H9 (cell line): ENCODE measurements at regions not wholly inside any gene's neighbourhood (a gene's known extent, or its start where the extent isn't known, plus 50 kb on each side); places are given as distances from the start of the nearest gene placed in this dataset.

Source experiments
- DNase-seq: peaks from one replicate; pipeline ENCODE4 v3.0.0-alpha.2; 2017
- H2AFZ ChIP-seq: one replicate; pipeline ENCODE4 v1.6.1; 2013; ENCODE audit warnings: mild to moderate bottlenecking, low read length, control low read depth, moderate library complexity
- H2AK5ac ChIP-seq: 2 replicates; pipeline ENCODE4 v1.6.1; 2013; ENCODE audit warnings: low read length, control low read depth, mixed read lengths; ENCODE audit not compliant: insufficient read length
- H2BK120ac ChIP-seq: one replicate; pipeline ENCODE4 v1.6.1; 2013; ENCODE audit warnings: low read depth, mild to moderate bottlenecking, low read length, control low read depth, inconsistent platforms; ENCODE audit not compliant: poor library complexity, severe bottlenecking
- H2BK12ac ChIP-seq: 2 replicates; pipeline ENCODE4 v1.6.1; 2013; ENCODE audit warnings: low read length, control low read depth, mixed read lengths, low read depth; ENCODE audit not compliant: insufficient read length
- H2BK15ac ChIP-seq: 2 replicates; pipeline ENCODE4 v1.6.1; 2013; ENCODE audit warnings: low read depth, low read length, control low read depth
- H2BK20ac ChIP-seq: one replicate; pipeline ENCODE4 v1.6.1; 2013; ENCODE audit warnings: low read depth, mild to moderate bottlenecking, low read length, control low read depth, inconsistent platforms; ENCODE audit not compliant: poor library complexity, severe bottlenecking
- H2BK5ac ChIP-seq: 2 replicates; pipeline ENCODE4 v1.6.1; 2013; ENCODE audit warnings: low read length, control low read depth, mixed read lengths; ENCODE audit not compliant: insufficient read length
- H3K14ac ChIP-seq: 2 replicates; pipeline ENCODE4 v1.6.1; 2013; ENCODE audit warnings: low read length, control low read depth; ENCODE audit not compliant: insufficient read depth
- H3K18ac ChIP-seq: 2 replicates; pipeline ENCODE4 v1.6.1; 2013; ENCODE audit warnings: low read depth, mild to moderate bottlenecking, mixed read lengths, low read length, control low read depth; ENCODE audit not compliant: insufficient read length
- H3K23ac ChIP-seq: 2 replicates; pipeline ENCODE4 v1.6.1; 2013; ENCODE audit warnings: low read length, control low read depth, mixed read lengths, low read depth; ENCODE audit not compliant: insufficient read length
- H3K23me2 ChIP-seq: 2 replicates; pipeline ENCODE4 v1.6.1; 2013; ENCODE audit warnings: low read depth, mild to moderate bottlenecking, mixed read lengths, low read length, control low read depth; ENCODE audit not compliant: insufficient read length, poor library complexity, severe bottlenecking
- H3K27ac ChIP-seq: 2 replicates; pipeline ENCODE4 v1.5.1; 2013; ENCODE audit warnings: low read length, control low read depth, mixed read lengths, low read depth; ENCODE audit not compliant: insufficient read length
- H3K27me3 ChIP-seq: 2 replicates; pipeline ENCODE4 v1.6.1; 2013; ENCODE audit warnings: low read length, control low read depth, inconsistent platforms; ENCODE audit not compliant: insufficient read depth
- H3K4ac ChIP-seq: 2 replicates; pipeline ENCODE4 v1.6.1; 2013; ENCODE audit warnings: low read depth, mild to moderate bottlenecking, control low read depth, inconsistent platforms, low read length, moderate library complexity
- H3K4me1 ChIP-seq: 2 replicates; pipeline ENCODE4 v1.6.1; 2013; ENCODE audit warnings: low read length, control low read depth, inconsistent platforms; ENCODE audit not compliant: insufficient read depth
- H3K4me2 ChIP-seq: 2 replicates; pipeline ENCODE4 v1.6.1; 2013; ENCODE audit warnings: low read length, control low read depth, mixed read lengths; ENCODE audit not compliant: insufficient read length, insufficient read depth
- H3K56ac ChIP-seq: 2 replicates; pipeline ENCODE4 v1.6.1; 2013; ENCODE audit warnings: low read depth, mild to moderate bottlenecking, mixed read lengths, low read length, control low read depth; ENCODE audit not compliant: insufficient read length
- H3K79me1 ChIP-seq: 2 replicates; pipeline ENCODE4 v1.6.1; 2013; ENCODE audit warnings: low read depth, mild to moderate bottlenecking, moderate library complexity, low read length, control low read depth, inconsistent platforms; ENCODE audit not compliant: insufficient read depth, poor library complexity, severe bottlenecking
- H3K79me2 ChIP-seq: 2 replicates; pipeline ENCODE4 v1.6.1; 2013; ENCODE audit warnings: low read length, control low read depth, inconsistent platforms; ENCODE audit not compliant: insufficient read depth
- H3K9ac ChIP-seq: 2 replicates; pipeline ENCODE4 v1.6.1; 2013; ENCODE audit warnings: low read length, control low read depth, mixed read lengths; ENCODE audit not compliant: insufficient read length; ENCODE audit errors: extremely low read depth
- H3K9me3 ChIP-seq: one replicate; pipeline ENCODE4 v1.6.1; 2013; ENCODE audit warnings: low read depth, low read length, inconsistent platforms; ENCODE audit not compliant: control insufficient read depth
- H3T11ph ChIP-seq: one replicate; pipeline ENCODE4 v1.6.1; 2013; ENCODE audit warnings: mild to moderate bottlenecking, low read length, control low read depth, inconsistent platforms
- H4K20me1 ChIP-seq: one replicate; pipeline ENCODE4 v1.6.1; 2013; ENCODE audit not compliant: control insufficient read depth, insufficient read length, insufficient read depth
- H4K5ac ChIP-seq: 2 replicates; pipeline ENCODE4 v1.6.1; 2013; ENCODE audit warnings: low read depth, mild to moderate bottlenecking, mixed read lengths, low read length, control low read depth; ENCODE audit not compliant: insufficient read length
- H4K8ac ChIP-seq: replicated peaks from 2 replicates; pipeline ENCODE4 v1.6.1; 2013; ENCODE audit warnings: low read length, control low read depth, mixed read lengths, low read depth; ENCODE audit not compliant: insufficient read length
- H4K91ac ChIP-seq: 2 replicates; pipeline ENCODE4 v1.6.1; 2013; ENCODE audit warnings: low read depth, mild to moderate bottlenecking, moderate library complexity, mixed read lengths, low read length, control low read depth; ENCODE audit not compliant: insufficient read length
- H3K27ac Mint-ChIP-seq, 3 experiments: 2 replicates in 2 of 3; 3 replicates in 1 of 3; pipeline ENCODE4 v1.8.0; 2020 to 2021; ENCODE audit warnings: mixed read lengths in 3 of 3, mild to moderate bottlenecking in 1 of 3, moderate library complexity in 1 of 3
- H3K27me3 Mint-ChIP-seq: 2 replicates; pipeline ENCODE4 v1.8.0; 2021; ENCODE audit warnings: low read depth, mild to moderate bottlenecking, moderate library complexity, mixed read lengths
- H3K36me3 Mint-ChIP-seq, 3 experiments: 2 replicates in 2 of 3; 3 replicates in 1 of 3; pipeline ENCODE4 v1.8.0; 2020 to 2021; ENCODE audit warnings: low read depth in 3 of 3, mixed read lengths in 3 of 3; ENCODE audit not compliant: insufficient read depth in 1 of 3
- H3K4me1 Mint-ChIP-seq, 2 experiments: 2 replicates each; pipeline ENCODE4 v1.8.0; 2020; ENCODE audit warnings: mixed read lengths in 2 of 2
- H3K4me3 Mint-ChIP-seq, 2 experiments: 2 replicates in 1 of 2; 3 replicates in 1 of 2; pipeline ENCODE4 v1.8.0; 2020 to 2021; ENCODE audit warnings: mild to moderate bottlenecking in 2 of 2, mixed read lengths in 2 of 2, moderate library complexity in 1 of 2
- H3K9me3 Mint-ChIP-seq, 2 experiments: 2 replicates in 1 of 2; 3 replicates in 1 of 2; pipeline ENCODE4 v1.8.0; 2020; ENCODE audit warnings: mild to moderate bottlenecking in 2 of 2, mixed read lengths in 2 of 2, moderate library complexity in 1 of 2
- CTCF ChIP-seq: fragments of 200-600 bp; sonication (generic); conservative IDR thresholded peaks from 3 replicates; pipeline ENCODE4 v1.8.0; 2021; ENCODE audit warnings: antibody characterized with exemption, mild to moderate bottlenecking
- WGBS: extraction: QIAGEN DNeasy Blood & Tissue Kit; methylation state at CpG from one replicate; pipeline ENCODE4 v1.1.7; 2013; ENCODE audit warnings: missing lambda C conversion rate, low lambda C conversion rate, mixed read lengths; ENCODE audit not compliant: insufficient read length; ENCODE audit errors: extremely low coverage; 5-methylcytosine and 5-hydroxymethylcytosine counted together

- Mint-ChIP-seq H3K27ac (peak overlapping the region in 2 of 3 experiments; percentile 18 to 29; a peak in 2 of 7 replicates), H3K9me3 (no peaks in the 10 kb centered on the region), H3K4me3 (no peak overlapping the region), H3K27me3 (no peaks in the 10 kb centered on the region), H3K36me3 (no peaks in the 10 kb centered on the region), H3K4me1 (peaks cover 9 to 10% of the 10 kb centered on the region in 2 experiments)
- H3K79me2 ChIP-seq = no peaks in the 10 kb centered on the region
- H3K4me2 ChIP-seq = no peak overlapping the region
- no peak overlapping the region for H2AK5ac ChIP-seq
- H2BK15ac ChIP-seq = no peak overlapping the region
- no peak overlapping the region for H2AFZ ChIP-seq
- no peak overlapping the region for H2BK5ac ChIP-seq
- no peaks in the 10 kb centered on the region for H4K20me1 ChIP-seq
- no peaks in the 10 kb centered on the region for H3K79me1 ChIP-seq
- no CpG with 5 or more reads among the region's 1 CpG for WGBS
- H3K4me1 ChIP-seq = no peaks in the 10 kb centered on the region
- no peak overlapping the region for H4K8ac ChIP-seq
- no peaks in the 10 kb centered on the region for H3K9me3 ChIP-seq
- no peak overlapping the region for H2BK12ac ChIP-seq
- no peak overlapping the region for H4K91ac ChIP-seq
- no peak for DNase-seq
- no peak overlapping the region for H2BK120ac ChIP-seq
- no peak overlapping the region for H3T11ph ChIP-seq
- H2BK20ac ChIP-seq = no peak overlapping the region
- H3K27me3 ChIP-seq = no peaks in the 10 kb centered on the region
- H3K56ac ChIP-seq = no peak overlapping the region
- H3K18ac ChIP-seq = no peak overlapping the region
- no peaks in the 10 kb centered on the region for H3K23me2 ChIP-seq
- H3K4ac ChIP-seq = no peak overlapping the region
- no peak for TF ChIP-seq CTCF
- no peak overlapping the region for H3K14ac ChIP-seq
- no peak overlapping the region for H3K23ac ChIP-seq
- no peak overlapping the region for H4K5ac ChIP-seq
- H3K27ac ChIP-seq = no peak overlapping the region
- H3K9ac ChIP-seq = no peak overlapping the region
These were observed 1029.5 kb upstream of the INTU start for GRCh38 chr4:126603210-126603609.
